WTC11 (cell line): ENCODE measurements at regions not wholly inside any gene's neighbourhood (a gene's known extent, or its start where the extent isn't known, plus 50 kb on each side); places are given as distances from the start of the nearest gene placed in this dataset.

Experiments used
- ATAC-seq: fragments of 200-7000 bp; cut with Tn5 transposase; 2 replicates; pipeline ENCODE4 v1.10.0; 2021; ENCODE audit warnings: mild to moderate bottlenecking, moderate library complexity
- CTCF ChIA-PET: fragments of 300-600 bp; sonication (Branson Sonifier 250); formaldehyde crosslinking; loops from one replicate; lab custom pipeline; 2021; ENCODE audit warnings: antibody characterized with exemption; lab: Charles Lee
- POLR2A ChIA-PET: fragments of 350-600 bp; sonication (Branson Sonifier 250); formaldehyde crosslinking; loops from one replicate; lab custom pipeline; 2021; ENCODE audit warnings: antibody characterized with exemption; lab: Charles Lee
- DNase-seq: peaks from one replicate; pipeline ENCODE4 v3.0.0; 2021; ENCODE audit warnings: low spot score
- H3K27ac Mint-ChIP-seq: 2 replicates; pipeline ENCODE4 v1.8.0; 2021; ENCODE audit warnings: mixed read lengths
- H3K27me3 Mint-ChIP-seq: 2 replicates; pipeline ENCODE4 v1.8.0; 2021; ENCODE audit warnings: low read depth, mild to moderate bottlenecking, moderate library complexity, mixed read lengths
- H3K36me3 Mint-ChIP-seq: 2 replicates; pipeline ENCODE4 v1.8.0; 2021; ENCODE audit warnings: mixed read lengths
- H3K4me1 Mint-ChIP-seq: 2 replicates; pipeline ENCODE4 v1.8.0; 2022; ENCODE audit warnings: mixed read lengths
- H3K4me3 Mint-ChIP-seq: 2 replicates; pipeline ENCODE4 v1.8.0; 2021; ENCODE audit warnings: mild to moderate bottlenecking, moderate library complexity, mixed read lengths
- H3K9me3 Mint-ChIP-seq: 2 replicates; pipeline ENCODE4 v1.8.0; 2021; ENCODE audit warnings: mixed read lengths
- CBFB ChIP-seq: sonication (generic); formaldehyde crosslinking; IDR thresholded peaks from 2 replicates; pipeline ENCODE4 v1.8.1; 2022; ENCODE audit warnings: mild to moderate bottlenecking, low read depth, missing genetic modification reagents
- ELF4 ChIP-seq: sonication (generic); formaldehyde crosslinking; IDR thresholded peaks from 2 replicates; pipeline ENCODE4 v1.8.1; 2022; ENCODE audit warnings: low read depth, mild to moderate bottlenecking, moderate library complexity, missing genetic modification reagents
- FOXK1 ChIP-seq: sonication (generic); formaldehyde crosslinking; IDR thresholded peaks from 2 replicates; pipeline ENCODE4 v1.8.0; 2022; ENCODE audit warnings: mild to moderate bottlenecking, moderate library complexity, missing genetic modification reagents
- GTF2I ChIP-seq: fragments of 250-450 bp; sonication (Bioruptor Pico); conservative IDR thresholded peaks from 2 replicates; pipeline ENCODE4 v1.4.0; 2021; ENCODE audit warnings: mild to moderate bottlenecking
- HMGA2 ChIP-seq: fragments of 250-450 bp; sonication (Bioruptor Pico); IDR thresholded peaks from 2 replicates; pipeline ENCODE4 v1.4.0; 2021; ENCODE audit warnings: mild to moderate bottlenecking, moderate library complexity
- NR1H2 ChIP-seq: sonication (generic); formaldehyde crosslinking; IDR thresholded peaks from 2 replicates; pipeline ENCODE4 v1.9.0; 2021; ENCODE audit warnings: mild to moderate bottlenecking, moderate library complexity, missing genetic modification reagents
- OVOL2 ChIP-seq: fragments of 250-450 bp; sonication (Bioruptor Pico); IDR thresholded peaks from 2 replicates; pipeline ENCODE4 v1.9.0; 2021; ENCODE audit warnings: mild to moderate bottlenecking, borderline replicate concordance
- ZNF121 ChIP-seq: sonication (generic); formaldehyde crosslinking; IDR thresholded peaks from 2 replicates; pipeline ENCODE4 v1.8.0; 2023; ENCODE audit warnings: missing genetic modification reagents
- ZNF263 ChIP-seq: sonication (generic); formaldehyde crosslinking; IDR thresholded peaks from 2 replicates; pipeline ENCODE4 v1.8.1; 2022; ENCODE audit warnings: low read depth, mild to moderate bottlenecking, moderate library complexity, missing genetic modification reagents
- TF ChIP-seq, protein P1 (sequence below): sonication (generic); formaldehyde crosslinking; IDR thresholded peaks from 2 replicates; pipeline ENCODE4 v1.8.1; 2022; ENCODE audit warnings: missing genetic modification reagents, borderline replicate concordance
- TF ChIP-seq, protein P2 (sequence below): sonication (generic); formaldehyde crosslinking; conservative IDR thresholded peaks from 2 replicates; pipeline ENCODE4 v1.8.1; 2023; ENCODE audit warnings: mild to moderate bottlenecking, low read depth, missing genetic modification reagents, moderate library complexity
- TF ChIP-seq, protein P3 (sequence below): fragments of 250-450 bp; sonication (Bioruptor Pico); IDR thresholded peaks from 2 replicates; pipeline ENCODE4 v2.1.2; 2022; ENCODE audit warnings: mild to moderate bottlenecking, moderate library complexity
- TF ChIP-seq, protein P4 (sequence below): sonication (generic); formaldehyde crosslinking; IDR thresholded peaks from 2 replicates; pipeline ENCODE4 v1.8.0; 2023; ENCODE audit warnings: missing genetic modification reagents, mild to moderate bottlenecking, borderline replicate concordance
- TF ChIP-seq, protein P5 (sequence below): sonication (generic); formaldehyde crosslinking; IDR thresholded peaks from 2 replicates; pipeline ENCODE4 v1.8.0; 2022; ENCODE audit warnings: missing genetic modification reagents
- TF ChIP-seq, protein P6 (sequence below): fragments of 250-450 bp; sonication (Bioruptor Pico); IDR thresholded peaks from 2 replicates; pipeline ENCODE4 v1.9.0; 2021; ENCODE audit warnings: mild to moderate bottlenecking
- TF ChIP-seq, protein P7 (sequence below): sonication (generic); formaldehyde crosslinking; IDR thresholded peaks from 2 replicates; pipeline ENCODE4 v1.8.1; 2023; ENCODE audit warnings: mild to moderate bottlenecking, missing genetic modification reagents, moderate library complexity

DNA sequence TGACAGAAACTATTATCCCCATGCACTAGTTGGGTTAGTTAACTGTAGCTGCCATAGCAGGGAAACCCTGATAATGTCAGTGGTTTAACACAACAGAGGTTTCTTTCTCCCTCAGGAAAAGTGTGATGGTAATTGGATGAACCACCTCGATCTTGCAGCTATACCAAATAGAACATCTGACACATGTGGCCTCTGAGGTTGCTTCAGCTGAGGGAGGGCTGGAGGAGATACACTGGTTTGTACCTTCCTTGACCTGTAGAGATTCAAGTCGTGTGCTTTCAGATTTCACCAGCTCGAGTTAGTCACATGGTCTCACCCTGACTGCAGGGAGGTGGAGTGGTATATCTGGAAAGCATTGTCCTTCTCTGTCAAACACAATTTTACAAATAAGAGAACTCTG is 147.2 kb upstream of the SFRP2 start:
- no peaks in the 10 kb centered on the region; the same call in 1 of the 2 replicates for H3K27me3 Mint-ChIP-seq
- CTCF ChIA-PET, result no interaction called here
- POLR2A ChIA-PET, result no interaction called here
- DNase-seq, result no peak
- no peak overlapping the region for H3K4me3 Mint-ChIP-seq
- H3K27ac Mint-ChIP-seq, result no peak overlapping the region
- TF ChIP-seq GTF2I, result no peak
- TF ChIP-seq, protein P1, sequence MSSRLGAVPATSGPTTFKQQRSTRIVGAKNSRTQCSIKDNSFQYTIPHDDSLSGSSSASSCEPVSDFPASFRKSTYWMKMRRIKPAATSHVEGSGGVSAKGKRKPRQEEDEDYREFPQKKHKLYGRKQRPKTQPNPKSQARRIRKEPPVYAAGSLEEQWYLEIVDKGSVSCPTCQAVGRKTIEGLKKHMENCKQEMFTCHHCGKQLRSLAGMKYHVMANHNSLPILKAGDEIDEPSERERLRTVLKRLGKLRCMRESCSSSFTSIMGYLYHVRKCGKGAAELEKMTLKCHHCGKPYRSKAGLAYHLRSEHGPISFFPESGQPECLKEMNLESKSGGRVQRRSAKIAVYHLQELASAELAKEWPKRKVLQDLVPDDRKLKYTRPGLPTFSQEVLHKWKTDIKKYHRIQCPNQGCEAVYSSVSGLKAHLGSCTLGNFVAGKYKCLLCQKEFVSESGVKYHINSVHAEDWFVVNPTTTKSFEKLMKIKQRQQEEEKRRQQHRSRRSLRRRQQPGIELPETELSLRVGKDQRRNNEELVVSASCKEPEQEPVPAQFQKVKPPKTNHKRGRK, result no peak
- no peak for TF ChIP-seq ELF4
- no peak for TF ChIP-seq HMGA2 (CRISPR knock-in tag)
- TF ChIP-seq FOXK1 (CRISPR knock-in tag), result no peak
- TF ChIP-seq, all 79 proteins: peak for 0
- no peaks in the 10 kb centered on the region for H3K36me3 Mint-ChIP-seq
- no peaks in the 10 kb centered on the region for H3K9me3 Mint-ChIP-seq
- H3K4me1 Mint-ChIP-seq, result peaks cover 8% of the 10 kb centered on the region
- no peak for ATAC-seq

DNA sequence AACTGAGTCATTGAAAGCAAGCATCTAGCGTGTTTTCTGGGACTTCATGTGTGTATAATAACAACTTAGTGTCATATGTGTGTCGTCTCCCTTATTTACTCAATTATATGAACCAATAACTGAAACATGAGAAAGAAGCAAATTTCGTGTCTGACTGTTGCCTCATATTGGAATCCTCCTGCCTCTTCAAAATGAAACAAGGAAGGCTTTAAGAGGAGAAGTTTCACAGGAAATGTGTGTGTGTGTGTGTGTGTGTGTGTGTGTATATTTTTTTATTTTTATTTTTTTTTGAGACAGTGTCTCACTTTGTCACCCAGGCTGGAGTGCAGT is 145.8 kb upstream of the SFRP2 start:
- ChIA-PET POLR2A (no interaction called here), CTCF (interaction anchor here (0.9 kb wide), 1 partner anchor 84 kb away, joined by 3 read pairs; no protein-coding TSS in a partner anchor)
- DNase-seq, result no peak
- H3K4me1 Mint-ChIP-seq, result peaks cover 7% of the 10 kb centered on the region
- no peaks in the 10 kb centered on the region for H3K36me3 Mint-ChIP-seq
- H3K9me3 Mint-ChIP-seq, result no peaks in the 10 kb centered on the region
- no peak overlapping the region for H3K27ac Mint-ChIP-seq
- ATAC-seq, result no peak
- TF ChIP-seq, protein P2, sequence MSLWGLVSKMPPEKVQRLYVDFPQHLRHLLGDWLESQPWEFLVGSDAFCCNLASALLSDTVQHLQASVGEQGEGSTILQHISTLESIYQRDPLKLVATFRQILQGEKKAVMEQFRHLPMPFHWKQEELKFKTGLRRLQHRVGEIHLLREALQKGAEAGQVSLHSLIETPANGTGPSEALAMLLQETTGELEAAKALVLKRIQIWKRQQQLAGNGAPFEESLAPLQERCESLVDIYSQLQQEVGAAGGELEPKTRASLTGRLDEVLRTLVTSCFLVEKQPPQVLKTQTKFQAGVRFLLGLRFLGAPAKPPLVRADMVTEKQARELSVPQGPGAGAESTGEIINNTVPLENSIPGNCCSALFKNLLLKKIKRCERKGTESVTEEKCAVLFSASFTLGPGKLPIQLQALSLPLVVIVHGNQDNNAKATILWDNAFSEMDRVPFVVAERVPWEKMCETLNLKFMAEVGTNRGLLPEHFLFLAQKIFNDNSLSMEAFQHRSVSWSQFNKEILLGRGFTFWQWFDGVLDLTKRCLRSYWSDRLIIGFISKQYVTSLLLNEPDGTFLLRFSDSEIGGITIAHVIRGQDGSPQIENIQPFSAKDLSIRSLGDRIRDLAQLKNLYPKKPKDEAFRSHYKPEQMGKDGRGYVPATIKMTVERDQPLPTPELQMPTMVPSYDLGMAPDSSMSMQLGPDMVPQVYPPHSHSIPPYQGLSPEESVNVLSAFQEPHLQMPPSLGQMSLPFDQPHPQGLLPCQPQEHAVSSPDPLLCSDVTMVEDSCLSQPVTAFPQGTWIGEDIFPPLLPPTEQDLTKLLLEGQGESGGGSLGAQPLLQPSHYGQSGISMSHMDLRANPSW, result no peak
- TF ChIP-seq NR1H2 (CRISPR knock-in tag), result no peak
- TF ChIP-seq, protein P3, sequence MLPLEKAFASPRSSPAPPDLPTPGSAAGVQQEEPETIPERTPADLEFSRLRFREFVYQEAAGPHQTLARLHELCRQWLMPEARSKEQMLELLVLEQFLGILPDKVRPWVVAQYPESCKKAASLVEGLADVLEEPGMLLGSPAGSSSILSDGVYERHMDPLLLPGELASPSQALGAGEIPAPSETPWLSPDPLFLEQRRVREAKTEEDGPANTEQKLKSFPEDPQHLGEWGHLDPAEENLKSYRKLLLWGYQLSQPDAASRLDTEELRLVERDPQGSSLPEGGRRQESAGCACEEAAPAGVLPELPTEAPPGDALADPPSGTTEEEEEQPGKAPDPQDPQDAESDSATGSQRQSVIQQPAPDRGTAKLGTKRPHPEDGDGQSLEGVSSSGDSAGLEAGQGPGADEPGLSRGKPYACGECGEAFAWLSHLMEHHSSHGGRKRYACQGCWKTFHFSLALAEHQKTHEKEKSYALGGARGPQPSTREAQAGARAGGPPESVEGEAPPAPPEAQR, result no peak
- TF ChIP-seq HMGA2 (CRISPR knock-in tag), result no peak
- no peak for TF ChIP-seq CBFB
- no peak for TF ChIP-seq ZNF263 (CRISPR knock-in tag)
- no peak for TF ChIP-seq ELF4
- no peak for TF ChIP-seq ZNF121 (CRISPR knock-in tag)
- TF ChIP-seq, protein P4, sequence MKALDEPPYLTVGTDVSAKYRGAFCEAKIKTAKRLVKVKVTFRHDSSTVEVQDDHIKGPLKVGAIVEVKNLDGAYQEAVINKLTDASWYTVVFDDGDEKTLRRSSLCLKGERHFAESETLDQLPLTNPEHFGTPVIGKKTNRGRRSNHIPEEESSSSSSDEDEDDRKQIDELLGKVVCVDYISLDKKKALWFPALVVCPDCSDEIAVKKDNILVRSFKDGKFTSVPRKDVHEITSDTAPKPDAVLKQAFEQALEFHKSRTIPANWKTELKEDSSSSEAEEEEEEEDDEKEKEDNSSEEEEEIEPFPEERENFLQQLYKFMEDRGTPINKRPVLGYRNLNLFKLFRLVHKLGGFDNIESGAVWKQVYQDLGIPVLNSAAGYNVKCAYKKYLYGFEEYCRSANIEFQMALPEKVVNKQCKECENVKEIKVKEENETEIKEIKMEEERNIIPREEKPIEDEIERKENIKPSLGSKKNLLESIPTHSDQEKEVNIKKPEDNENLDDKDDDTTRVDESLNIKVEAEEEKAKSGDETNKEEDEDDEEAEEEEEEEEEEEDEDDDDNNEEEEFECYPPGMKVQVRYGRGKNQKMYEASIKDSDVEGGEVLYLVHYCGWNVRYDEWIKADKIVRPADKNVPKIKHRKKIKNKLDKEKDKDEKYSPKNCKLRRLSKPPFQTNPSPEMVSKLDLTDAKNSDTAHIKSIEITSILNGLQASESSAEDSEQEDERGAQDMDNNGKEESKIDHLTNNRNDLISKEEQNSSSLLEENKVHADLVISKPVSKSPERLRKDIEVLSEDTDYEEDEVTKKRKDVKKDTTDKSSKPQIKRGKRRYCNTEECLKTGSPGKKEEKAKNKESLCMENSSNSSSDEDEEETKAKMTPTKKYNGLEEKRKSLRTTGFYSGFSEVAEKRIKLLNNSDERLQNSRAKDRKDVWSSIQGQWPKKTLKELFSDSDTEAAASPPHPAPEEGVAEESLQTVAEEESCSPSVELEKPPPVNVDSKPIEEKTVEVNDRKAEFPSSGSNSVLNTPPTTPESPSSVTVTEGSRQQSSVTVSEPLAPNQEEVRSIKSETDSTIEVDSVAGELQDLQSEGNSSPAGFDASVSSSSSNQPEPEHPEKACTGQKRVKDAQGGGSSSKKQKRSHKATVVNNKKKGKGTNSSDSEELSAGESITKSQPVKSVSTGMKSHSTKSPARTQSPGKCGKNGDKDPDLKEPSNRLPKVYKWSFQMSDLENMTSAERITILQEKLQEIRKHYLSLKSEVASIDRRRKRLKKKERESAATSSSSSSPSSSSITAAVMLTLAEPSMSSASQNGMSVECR, result no peak
- TF ChIP-seq, protein P5, sequence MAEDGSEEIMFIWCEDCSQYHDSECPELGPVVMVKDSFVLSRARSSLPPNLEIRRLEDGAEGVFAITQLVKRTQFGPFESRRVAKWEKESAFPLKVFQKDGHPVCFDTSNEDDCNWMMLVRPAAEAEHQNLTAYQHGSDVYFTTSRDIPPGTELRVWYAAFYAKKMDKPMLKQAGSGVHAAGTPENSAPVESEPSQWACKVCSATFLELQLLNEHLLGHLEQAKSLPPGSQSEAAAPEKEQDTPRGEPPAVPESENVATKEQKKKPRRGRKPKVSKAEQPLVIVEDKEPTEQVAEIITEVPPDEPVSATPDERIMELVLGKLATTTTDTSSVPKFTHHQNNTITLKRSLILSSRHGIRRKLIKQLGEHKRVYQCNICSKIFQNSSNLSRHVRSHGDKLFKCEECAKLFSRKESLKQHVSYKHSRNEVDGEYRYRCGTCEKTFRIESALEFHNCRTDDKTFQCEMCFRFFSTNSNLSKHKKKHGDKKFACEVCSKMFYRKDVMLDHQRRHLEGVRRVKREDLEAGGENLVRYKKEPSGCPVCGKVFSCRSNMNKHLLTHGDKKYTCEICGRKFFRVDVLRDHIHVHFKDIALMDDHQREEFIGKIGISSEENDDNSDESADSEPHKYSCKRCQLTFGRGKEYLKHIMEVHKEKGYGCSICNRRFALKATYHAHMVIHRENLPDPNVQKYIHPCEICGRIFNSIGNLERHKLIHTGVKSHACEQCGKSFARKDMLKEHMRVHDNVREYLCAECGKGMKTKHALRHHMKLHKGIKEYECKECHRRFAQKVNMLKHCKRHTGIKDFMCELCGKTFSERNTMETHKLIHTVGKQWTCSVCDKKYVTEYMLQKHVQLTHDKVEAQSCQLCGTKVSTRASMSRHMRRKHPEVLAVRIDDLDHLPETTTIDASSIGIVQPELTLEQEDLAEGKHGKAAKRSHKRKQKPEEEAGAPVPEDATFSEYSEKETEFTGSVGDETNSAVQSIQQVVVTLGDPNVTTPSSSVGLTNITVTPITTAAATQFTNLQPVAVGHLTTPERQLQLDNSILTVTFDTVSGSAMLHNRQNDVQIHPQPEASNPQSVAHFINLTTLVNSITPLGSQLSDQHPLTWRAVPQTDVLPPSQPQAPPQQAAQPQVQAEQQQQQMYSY (CRISPR knock-in tag), result no peak
- no peak for TF ChIP-seq OVOL2
- TF ChIP-seq, protein P6, sequence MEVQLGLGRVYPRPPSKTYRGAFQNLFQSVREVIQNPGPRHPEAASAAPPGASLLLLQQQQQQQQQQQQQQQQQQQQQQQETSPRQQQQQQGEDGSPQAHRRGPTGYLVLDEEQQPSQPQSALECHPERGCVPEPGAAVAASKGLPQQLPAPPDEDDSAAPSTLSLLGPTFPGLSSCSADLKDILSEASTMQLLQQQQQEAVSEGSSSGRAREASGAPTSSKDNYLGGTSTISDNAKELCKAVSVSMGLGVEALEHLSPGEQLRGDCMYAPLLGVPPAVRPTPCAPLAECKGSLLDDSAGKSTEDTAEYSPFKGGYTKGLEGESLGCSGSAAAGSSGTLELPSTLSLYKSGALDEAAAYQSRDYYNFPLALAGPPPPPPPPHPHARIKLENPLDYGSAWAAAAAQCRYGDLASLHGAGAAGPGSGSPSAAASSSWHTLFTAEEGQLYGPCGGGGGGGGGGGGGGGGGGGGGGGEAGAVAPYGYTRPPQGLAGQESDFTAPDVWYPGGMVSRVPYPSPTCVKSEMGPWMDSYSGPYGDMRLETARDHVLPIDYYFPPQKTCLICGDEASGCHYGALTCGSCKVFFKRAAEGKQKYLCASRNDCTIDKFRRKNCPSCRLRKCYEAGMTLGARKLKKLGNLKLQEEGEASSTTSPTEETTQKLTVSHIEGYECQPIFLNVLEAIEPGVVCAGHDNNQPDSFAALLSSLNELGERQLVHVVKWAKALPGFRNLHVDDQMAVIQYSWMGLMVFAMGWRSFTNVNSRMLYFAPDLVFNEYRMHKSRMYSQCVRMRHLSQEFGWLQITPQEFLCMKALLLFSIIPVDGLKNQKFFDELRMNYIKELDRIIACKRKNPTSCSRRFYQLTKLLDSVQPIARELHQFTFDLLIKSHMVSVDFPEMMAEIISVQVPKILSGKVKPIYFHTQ (CRISPR knock-in tag), result no peak
- TF ChIP-seq, protein P7, sequence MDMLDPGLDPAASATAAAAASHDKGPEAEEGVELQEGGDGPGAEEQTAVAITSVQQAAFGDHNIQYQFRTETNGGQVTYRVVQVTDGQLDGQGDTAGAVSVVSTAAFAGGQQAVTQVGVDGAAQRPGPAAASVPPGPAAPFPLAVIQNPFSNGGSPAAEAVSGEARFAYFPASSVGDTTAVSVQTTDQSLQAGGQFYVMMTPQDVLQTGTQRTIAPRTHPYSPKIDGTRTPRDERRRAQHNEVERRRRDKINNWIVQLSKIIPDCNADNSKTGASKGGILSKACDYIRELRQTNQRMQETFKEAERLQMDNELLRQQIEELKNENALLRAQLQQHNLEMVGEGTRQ (CRISPR knock-in tag), result no peak
- H3K27me3 Mint-ChIP-seq, result no peaks in the 10 kb centered on the region; the same call in 1 of the 2 replicates
- H3K4me3 Mint-ChIP-seq, result no peak overlapping the region
